Activated CD8-positive, alpha-beta T cell treated with anti-CD3 and anti-CD28 coated beads for 36 hours (primary cell): ENCODE measurements at regions not wholly inside any gene's neighbourhood (a gene's known extent, or its start where the extent isn't known, plus 50 kb on each side); places are given as distances from the start of the nearest gene placed in this dataset.

Experiments used
- ATAC-seq: fragments of 200-7000 bp; cut with Tn5 transposase; one replicate; pipeline ENCODE4 v1.10.0; 2021; ENCODE audit warnings: mild to moderate bottlenecking, moderate library complexity
- CTCF ChIA-PET: fragments of 350-600 bp; sonication (Branson Sonifier 250); formaldehyde crosslinking; loops from one replicate; lab custom pipeline; 2021; ENCODE audit warnings: antibody characterized with exemption; lab: Charles Lee
- POLR2A ChIA-PET: fragments of 350-600 bp; sonication (Branson Sonifier 250); formaldehyde crosslinking; loops from one replicate; lab custom pipeline; 2021; ENCODE audit warnings: antibody characterized with exemption; lab: Charles Lee
- DNase-seq: peaks from one replicate; pipeline ENCODE4 v3.0.0-alpha.2; 2020
- H3K27ac Mint-ChIP-seq: one replicate; pipeline ENCODE4 v1.8.0; 2021; ENCODE audit warnings: mild to moderate bottlenecking, mixed read lengths
- H3K27me3 Mint-ChIP-seq: one replicate; pipeline ENCODE4 v1.8.0; 2021; ENCODE audit warnings: mixed read lengths
- H3K36me3 Mint-ChIP-seq: one replicate; pipeline ENCODE4 v1.8.0; 2021; ENCODE audit warnings: low read depth, mixed read lengths
- H3K4me1 Mint-ChIP-seq: one replicate; pipeline ENCODE4 v1.8.0; 2021; ENCODE audit warnings: low read depth, mixed read lengths
- H3K4me3 Mint-ChIP-seq: one replicate; pipeline ENCODE4 v1.8.0; 2021; ENCODE audit warnings: mild to moderate bottlenecking, moderate library complexity, mixed read lengths
- H3K9me3 Mint-ChIP-seq: one replicate; pipeline ENCODE4 v1.8.0; 2021; ENCODE audit warnings: mixed read lengths
- CTCF ChIP-seq: fragments of 200-600 bp; IDR thresholded peaks from one replicate; pipeline ENCODE4 v1.8.0; 2022; ENCODE audit warnings: antibody characterized with exemption, mild to moderate bottlenecking
- intact Hi-C: fragments of 100-400 bp; cut with micrococcal nuclease; formaldehyde crosslinking; loops from one replicate; pipeline ENCODE4 v1.10.0; 2022

- no peak for ATAC-seq
- intact Hi-C loops = no loop called here
- ChIA-PET POLR2A (no interaction called here), CTCF (no interaction called here)
- Mint-ChIP-seq H3K4me3 (no peak overlapping the region), H3K9me3 (peaks cover 1% of the 10 kb centered on the region), H3K36me3 (no peaks in the 10 kb centered on the region), H3K4me1 (no peaks in the 10 kb centered on the region), H3K27me3 (peaks cover 20% of the 10 kb centered on the region), H3K27ac (no peak overlapping the region)
- no peak for DNase-seq
- no peak for TF ChIP-seq CTCF
Observed at GRCh38 chr1:90786709-90787108, 69.6 kb upstream of the BARHL2 start.

- H3K4me1 Mint-ChIP-seq = no peaks in the 10 kb centered on the region
- ChIA-PET CTCF (no interaction called here), POLR2A (no interaction called here)
- no peaks in the 10 kb centered on the region for H3K36me3 Mint-ChIP-seq
- intact Hi-C loops = no loop called here
- TF ChIP-seq CTCF = no peak
- H3K27ac Mint-ChIP-seq = no peak overlapping the region
- H3K27me3 Mint-ChIP-seq = peaks cover 11% of the 10 kb centered on the region
- H3K4me3 Mint-ChIP-seq = no peak overlapping the region
- ATAC-seq = no peak
- no peak for DNase-seq
- no peaks in the 10 kb centered on the region for H3K9me3 Mint-ChIP-seq
Observed at GRCh38 chr1:90784186-90784847, 67.2 kb upstream of the BARHL2 start.

- intact Hi-C loops = no loop called here
Observed at GRCh38 chr1:90783181-90783580, 66.1 kb upstream of the BARHL2 start.

GRCh38 chr1:90782046-90782445 is 64.9 kb upstream of the BARHL2 start:
- no peak overlapping the region for H3K4me3 Mint-ChIP-seq
- no peaks in the 10 kb centered on the region for H3K9me3 Mint-ChIP-seq
- no peak for TF ChIP-seq CTCF
- intact Hi-C loops = no loop called here
- H3K27me3 Mint-ChIP-seq = peaks cover 11% of the 10 kb centered on the region
- H3K27ac Mint-ChIP-seq = no peak overlapping the region
- POLR2A ChIA-PET = no interaction called here
- no peaks in the 10 kb centered on the region for H3K36me3 Mint-ChIP-seq
- ATAC-seq = no peak
- CTCF ChIA-PET = no interaction called here
- no peaks in the 10 kb centered on the region for H3K4me1 Mint-ChIP-seq
- DNase-seq = no peak

More at GRCh38 chr1:90783181-90783580, 66.1 kb upstream of the BARHL2 start:
- Mint-ChIP-seq H3K27me3 (peaks cover 11% of the 10 kb centered on the region), H3K4me1 (no peaks in the 10 kb centered on the region), H3K36me3 (no peaks in the 10 kb centered on the region), H3K27ac (no peak overlapping the region), H3K4me3 (no peak overlapping the region), H3K9me3 (no peaks in the 10 kb centered on the region)
- no peak for ATAC-seq
- POLR2A ChIA-PET = no interaction called here
- TF ChIP-seq CTCF = no peak
- CTCF ChIA-PET = no interaction called here
- no peak for DNase-seq

GRCh38 chr1:90781534-90781933 is 64.4 kb upstream of the BARHL2 start:
- Mint-ChIP-seq H3K4me1 (no peaks in the 10 kb centered on the region), H3K9me3 (no peaks in the 10 kb centered on the region), H3K27me3 (peaks cover 11% of the 10 kb centered on the region), H3K27ac (no peak overlapping the region), H3K4me3 (no peak overlapping the region), H3K36me3 (no peaks in the 10 kb centered on the region)
- DNase-seq = no peak
- no peak for ATAC-seq
- no peak for TF ChIP-seq CTCF
- intact Hi-C loops = no loop called here
- POLR2A ChIA-PET = no interaction called here
- CTCF ChIA-PET = no interaction called here
